Motor neuron (in vitro differentiated cells): ENCODE measurements at regions not wholly inside any gene's neighbourhood (a gene's known extent, or its start where the extent isn't known, plus 50 kb on each side); places are given as distances from the start of the nearest gene placed in this dataset.

ENCODE experiments used
- ATAC-seq, 8 experiments: fragments of 200-7000 bp; cut with Tn5 transposase; replicated peaks in 6 of 8; 2 replicates each; pipeline ENCODE4 v1.8.0; 2021; ENCODE audit warnings: mild to moderate bottlenecking in 8 of 8, moderate library complexity in 8 of 8
- H3K27ac ChIP-seq, 2 donors: fragments of 250-450 bp; sonication (Bioruptor Pico); 2 replicates each; pipeline ENCODE4 v1.9.0; 2021; ENCODE audit warnings: antibody characterized with exemption in 2 of 2, mild to moderate bottlenecking in 2 of 2, moderate library complexity in 1 of 2
- H3K4me1 ChIP-seq, 2 donors: fragments of 250-450 bp; sonication (Bioruptor Pico); replicated peaks in 1 of 2; 2 replicates each; pipeline ENCODE4 v1.6.1; 2021; ENCODE audit warnings: antibody characterized with exemption in 2 of 2, mild to moderate bottlenecking in 2 of 2, moderate library complexity in 1 of 2
- H3K4me3 ChIP-seq, 5 donors: fragments of 250-450 bp; sonication (Bioruptor Pico); 2 replicates each; pipeline ENCODE4 v1.9.0; 2021; ENCODE audit warnings: antibody characterized with exemption in 5 of 5, mild to moderate bottlenecking in 5 of 5, moderate library complexity in 4 of 5
- WGBS, 10 experiments: fragments of 450-650 bp; shearing (Covaris generic); methylation state at CpG; one replicate each; pipeline ENCODE4 v1.0.0; 2022; 5-methylcytosine and 5-hydroxymethylcytosine counted together
- in situ Hi-C, 9 experiments: fragments of 400-800 bp; cut with MboI; loops; one replicate each; pipeline ENCODE4 v1.15.0; 2021; ENCODE audit warnings: low sequenced_read_pairs in 9 of 9, low pct_unique_long_range_greater_than_20kb in 2 of 9; ENCODE audit not compliant: unreplicated experiment in 9 of 9

- no peaks in the 10 kb centered on the region for H3K4me1 ChIP-seq
- H3K4me3 ChIP-seq: no peak overlapping the region
- WGBS, 10 experiments: 55 to 100% (median 85%) methylated on average over 2 to 3 of the region's 3 CpGs; no CpG with 5 or more reads in 1 of the 10 experiments
- ATAC-seq: no peak
- in situ Hi-C loops: no loop called here
- H3K27ac ChIP-seq: no peak overlapping the region
Measured at GRCh38 chr2:63658176-63658968, 69.6 kb downstream of the MDH1 start.

GRCh38 chr2:63660060-63660459 lies 71.3 kb downstream of the MDH1 start:
- ATAC-seq: no peak
- no peaks in the 10 kb centered on the region for H3K4me1 ChIP-seq
- no peak overlapping the region for H3K27ac ChIP-seq
- in situ Hi-C loops: no loop called here
- H3K4me3 ChIP-seq: no peak overlapping the region

- ATAC-seq: no peak
- in situ Hi-C loops: no loop called here
- H3K4me3 ChIP-seq: no peak overlapping the region
- H3K4me1 ChIP-seq: no peaks in the 10 kb centered on the region
- H3K27ac ChIP-seq: no peak overlapping the region
Measured at GRCh38 chr2:63661076-63661475, 72.3 kb downstream of the MDH1 start.

- 0 to 100% (median 55%) methylated on average over 1 to 3 of the region's 3 CpGs; no CpG with 5 or more reads in 2 of the 10 experiments for WGBS, 10 experiments
- Histone ChIP-seq H3K4me3 (no peak overlapping the region), H3K27ac (no peak overlapping the region), H3K4me1 (no peaks in the 10 kb centered on the region)
- in situ Hi-C loops: no loop called here
- ATAC-seq: no peak
Measured at GRCh38 chr2:63662028-63662804, 73.5 kb downstream of the MDH1 start.

- Histone ChIP-seq H3K4me1 (peaks cover 3% of the 10 kb centered on the region in 2 donors), H3K4me3 (no peak overlapping the region), H3K27ac (no peak overlapping the region)
- ATAC-seq: no peak
- WGBS, 10 experiments: 53 to 100% (median 86%) methylated on average over 1 to 3 of the region's 3 CpGs; no CpG with 5 or more reads in 1 of the 10 experiments
- in situ Hi-C loops: no loop called here
Measured at GRCh38 chr2:63663013-63663864, 74.5 kb downstream of the MDH1 start.

GRCh38 chr2:63665091-63665490 lies 76.3 kb downstream of the MDH1 start:
- in situ Hi-C loops: no loop called here
- H3K27ac ChIP-seq: no peak overlapping the region
- WGBS, 10 experiments: 0 to 80% (median 25%) methylated on average over 1 to 2 of the region's 2 CpGs; no CpG with 5 or more reads in 2 of the 10 experiments
- no peak overlapping the region for H3K4me3 ChIP-seq
- peaks cover 3 to 6% of the 10 kb centered on the region in 2 donors for H3K4me1 ChIP-seq
- ATAC-seq: no peak

GRCh38 chr2:63665846-63666475 lies 77.2 kb downstream of the MDH1 start:
- in situ Hi-C loops: no loop called here
- WGBS, 10 experiments: 0 to 100% (median 70%) methylated on average over 1 to 2 of the region's 2 CpGs
- ATAC-seq: peak in 3 of 8 experiments; percentile 75 to 94 (median 82)
- Histone ChIP-seq H3K4me1 (peaks cover 3 to 6% of the 10 kb centered on the region in 2 donors), H3K27ac (no peak overlapping the region), H3K4me3 (no peak overlapping the region)

- 28 to 100% (median 81%) methylated on average over 1 to 3 of the region's 3 CpGs for WGBS, 10 experiments
- no peak for ATAC-seq
- no peak overlapping the region for H3K4me3 ChIP-seq
- peaks cover 3 to 6% of the 10 kb centered on the region in 2 donors for H3K4me1 ChIP-seq
- in situ Hi-C loops: no loop called here
- H3K27ac ChIP-seq: no peak overlapping the region
Measured at GRCh38 chr2:63667132-63667700, 78.5 kb downstream of the MDH1 start.

GRCh38 chr2:63668000-63668399 lies 79.2 kb downstream of the MDH1 start:
- H3K27ac ChIP-seq: no peak overlapping the region
- 20 to 86% (median 50%) methylated on average over 1 of the region's 1 CpG; no CpG with 5 or more reads in 6 of the 10 experiments for WGBS, 10 experiments
- no peak for ATAC-seq

GRCh38 chr2:63668466-63668865 lies 79.7 kb downstream of the MDH1 start:
- in situ Hi-C loops: no loop called here
- 31 to 76% (median 49%) methylated on average over 2 to 4 of the region's 4 CpGs for WGBS, 10 experiments
- ATAC-seq: no peak
- Histone ChIP-seq H3K4me3 (no peak overlapping the region), H3K27ac (no peak overlapping the region), H3K4me1 (peaks cover 3 to 6% of the 10 kb centered on the region in 2 donors)

More at GRCh38 chr2:63668000-63668399, 79.2 kb downstream of the MDH1 start:
- H3K4me1 ChIP-seq: peaks cover 3 to 6% of the 10 kb centered on the region in 2 donors
- no peak overlapping the region for H3K4me3 ChIP-seq
- in situ Hi-C loops: no loop called here

- no peak for ATAC-seq
- no peak overlapping the region for H3K4me3 ChIP-seq
- WGBS, 10 experiments: 50 to 100% (median 83%) methylated on average over 1 to 3 of the region's 3 CpGs; no CpG with 5 or more reads in 3 of the 10 experiments
- no peak overlapping the region for H3K27ac ChIP-seq
- in situ Hi-C loops: no loop called here
- peaks cover 3 to 6% of the 10 kb centered on the region in 2 donors for H3K4me1 ChIP-seq
Measured at GRCh38 chr2:63669596-63669995, 80.8 kb downstream of the MDH1 start.

GRCh38 chr2:63673865-63674533 lies 85.2 kb downstream of the MDH1 start:
- H3K4me1 ChIP-seq: no peaks in the 10 kb centered on the region
- H3K4me3 ChIP-seq: no peak overlapping the region
- no peak overlapping the region for H3K27ac ChIP-seq
- in situ Hi-C loops: no loop called here
- ATAC-seq: no peak
- 30 to 100% (median 84%) methylated on average over 1 to 4 of the region's 4 CpGs for WGBS, 10 experiments
